NCI-H146 treated with DMSO at 0.1 percent for 48 hours (cell line): ENCODE measurements at regions not wholly inside any gene's neighbourhood (a gene's known extent, or its start where the extent isn't known, plus 50 kb on each side); places are given as distances from the start of the nearest gene placed in this dataset.
A peak's percentile ranks its signal among the peaks of the same experiment; 100 is the strongest.
"Not testable (repeated sequence)": the region's sequence is repeated elsewhere in the genome, so short reads cannot be mapped to it uniquely, and the experiment has no call there.

Source experiments
- DNase-seq: peaks from one replicate; lab custom pipeline; 2025; ENCODE audit not compliant: unreplicated experiment; lab: John Stamatoyannopoulos, UW

GRCh38 chr4:181077341-181077740 lies 1165.9 kb upstream of the TENM3 start:
- DNase-seq: peak; percentile 35

GRCh38 chr4:181078196-181078595 lies 1165.0 kb upstream of the TENM3 start:
- no peak for DNase-seq

GRCh38 chr4:181083757-181084361 lies 1159.3 kb upstream of the TENM3 start:
- DNase-seq: no peak

GRCh38 chr4:181085557-181085956 lies 1157.6 kb upstream of the TENM3 start:
- no peak for DNase-seq

GRCh38 chr4:181105487-181105886 lies 1137.7 kb upstream of the TENM3 start:
- peak; percentile 8 for DNase-seq

GRCh38 chr4:181106398-181106797 lies 1136.8 kb upstream of the TENM3 start:
- no peak for DNase-seq

- no peak for DNase-seq
Measured at GRCh38 chr4:181108237-181108636, 1135.0 kb upstream of the TENM3 start.

GRCh38 chr4:181119186-181119585 lies 1124.0 kb upstream of the TENM3 start:
- no peak for DNase-seq

- DNase-seq: no peak
Measured at GRCh38 chr4:181121733-181122132, 1121.5 kb upstream of the TENM3 start.

GRCh38 chr4:181127171-181127570 lies 1116.0 kb upstream of the TENM3 start:
- DNase-seq: no peak

GRCh38 chr4:181130317-181130716 lies 1112.9 kb upstream of the TENM3 start:
- DNase-seq: not testable (repeated sequence)

GRCh38 chr4:181137351-181137750 lies 1105.9 kb upstream of the TENM3 start:
- DNase-seq: no peak

- no peak for DNase-seq
Measured at GRCh38 chr4:181138116-181138515, 1105.1 kb upstream of the TENM3 start.

GRCh38 chr4:181140037-181140603 lies 1103.1 kb upstream of the TENM3 start:
- no peak for DNase-seq

- DNase-seq: peak; percentile 27
Measured at GRCh38 chr4:181143250-181143854, 1099.8 kb upstream of the TENM3 start.

GRCh38 chr4:181146051-181146450 lies 1097.2 kb upstream of the TENM3 start:
- no peak for DNase-seq

GRCh38 chr4:181147416-181147951 lies 1095.7 kb upstream of the TENM3 start:
- no peak for DNase-seq

- no peak for DNase-seq
Measured at GRCh38 chr4:181148470-181148869, 1094.7 kb upstream of the TENM3 start.

- no peak for DNase-seq
Measured at GRCh38 chr4:181150191-181150590, 1093.0 kb upstream of the TENM3 start.

GRCh38 chr4:181151856-181152255 lies 1091.3 kb upstream of the TENM3 start:
- no peak for DNase-seq

GRCh38 chr4:181157647-181158046 lies 1085.6 kb upstream of the TENM3 start:
- DNase-seq: no peak

- no peak for DNase-seq
Measured at GRCh38 chr4:181158971-181159370, 1084.2 kb upstream of the TENM3 start.
